Peyer's patch (tissue), 4 donors: ENCODE measurements at regions not wholly inside any gene's neighbourhood (a gene's known extent, or its start where the extent isn't known, plus 50 kb on each side); places are given as distances from the start of the nearest gene placed in this dataset.

ENCODE experiments used
- DNase-seq, 3 donors: peaks; one replicate each; pipeline ENCODE4 v3.0.0-alpha.2; 2017 to 2019
- H3K27ac ChIP-seq, 4 donors: fragments of 200-600 bp; sonication (generic); one replicate each; pipeline ENCODE4 v1.5.1; 2016 to 2019
- H3K27me3 ChIP-seq, 2 donors: fragments of 200-600 bp; sonication (generic); one replicate each; pipeline ENCODE4 v1.5.1; 2019
- H3K36me3 ChIP-seq, 3 donors: fragments of 200-600 bp; sonication (generic); one replicate each; pipeline ENCODE4 v1.5.1; 2016 to 2019
- H3K4me1 ChIP-seq, 4 donors: fragments of 200-600 bp; sonication (generic); one replicate each; pipeline ENCODE4 v1.5.1; 2016 to 2019
- H3K4me3 ChIP-seq, 4 donors: fragments of 200-600 bp; sonication (generic); 1 replicate in 3 of 4; 2 replicates in 1 of 4; pipeline ENCODE4 v1.5.1; 2016 to 2019; ENCODE audit warnings: mild to moderate bottlenecking in 1 of 4
- H3K9me3 ChIP-seq, 4 donors: fragments of 200-600 bp; sonication (generic); one replicate each; pipeline ENCODE4 v1.5.1; 2016 to 2019; ENCODE audit warnings: mild to moderate bottlenecking in 1 of 4
- POLR2A ChIP-seq, 2 donors: fragments of 450-650 bp; IDR thresholded peaks; one replicate each; pipeline ENCODE4 v1.5.1; 2017; ENCODE audit warnings: antibody characterized with exemption in 2 of 2, mild to moderate bottlenecking in 2 of 2, moderate library complexity in 2 of 2
- TF ChIP-seq, protein P1 (sequence below), 6 experiments: fragments of 450-650 bp in 4 of 6; fragments of 200-600 bp in 2 of 6; sonication (generic) in 1 of 6; IDR thresholded peaks; one replicate each; pipeline ENCODE4 v1.5.1; 2017 to 2019; ENCODE audit warnings: antibody characterized with exemption in 6 of 6, mild to moderate bottlenecking in 3 of 6, moderate library complexity in 1 of 6

DNA sequence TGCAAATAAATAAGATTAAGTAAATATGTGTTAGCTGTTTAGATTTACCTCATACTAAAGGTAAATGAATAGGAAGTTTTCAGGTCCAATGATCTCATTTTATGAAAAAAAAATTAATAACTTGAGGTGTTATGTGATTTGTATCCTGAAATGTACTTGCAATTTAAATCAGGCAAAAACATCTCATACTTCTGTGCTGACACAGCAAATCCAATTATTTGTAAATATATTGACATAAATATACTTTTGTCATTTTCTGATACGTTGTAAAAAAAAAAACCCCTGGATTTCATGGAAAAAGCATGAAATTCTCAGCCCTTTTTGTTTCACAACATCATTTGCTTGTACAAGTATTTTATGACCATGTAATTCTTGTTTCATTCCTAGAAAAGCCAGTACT, 184.1 kb upstream of the NCAM2 start:
- Histone ChIP-seq H3K27ac (no peak overlapping the region), H3K9me3 (no peaks in the 10 kb centered on the region), H3K27me3 (no peaks in the 10 kb centered on the region), H3K36me3 (no peaks in the 10 kb centered on the region), H3K4me3 (no peak overlapping the region), H3K4me1 (no peaks in the 10 kb centered on the region)
- no peak for DNase-seq
- TF ChIP-seq, protein P1, sequence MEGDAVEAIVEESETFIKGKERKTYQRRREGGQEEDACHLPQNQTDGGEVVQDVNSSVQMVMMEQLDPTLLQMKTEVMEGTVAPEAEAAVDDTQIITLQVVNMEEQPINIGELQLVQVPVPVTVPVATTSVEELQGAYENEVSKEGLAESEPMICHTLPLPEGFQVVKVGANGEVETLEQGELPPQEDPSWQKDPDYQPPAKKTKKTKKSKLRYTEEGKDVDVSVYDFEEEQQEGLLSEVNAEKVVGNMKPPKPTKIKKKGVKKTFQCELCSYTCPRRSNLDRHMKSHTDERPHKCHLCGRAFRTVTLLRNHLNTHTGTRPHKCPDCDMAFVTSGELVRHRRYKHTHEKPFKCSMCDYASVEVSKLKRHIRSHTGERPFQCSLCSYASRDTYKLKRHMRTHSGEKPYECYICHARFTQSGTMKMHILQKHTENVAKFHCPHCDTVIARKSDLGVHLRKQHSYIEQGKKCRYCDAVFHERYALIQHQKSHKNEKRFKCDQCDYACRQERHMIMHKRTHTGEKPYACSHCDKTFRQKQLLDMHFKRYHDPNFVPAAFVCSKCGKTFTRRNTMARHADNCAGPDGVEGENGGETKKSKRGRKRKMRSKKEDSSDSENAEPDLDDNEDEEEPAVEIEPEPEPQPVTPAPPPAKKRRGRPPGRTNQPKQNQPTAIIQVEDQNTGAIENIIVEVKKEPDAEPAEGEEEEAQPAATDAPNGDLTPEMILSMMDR (IDR thresholded peaks at IDR 0.05): no peak
- TF ChIP-seq POLR2A (IDR thresholded peaks at IDR 0.05): no peak

DNA sequence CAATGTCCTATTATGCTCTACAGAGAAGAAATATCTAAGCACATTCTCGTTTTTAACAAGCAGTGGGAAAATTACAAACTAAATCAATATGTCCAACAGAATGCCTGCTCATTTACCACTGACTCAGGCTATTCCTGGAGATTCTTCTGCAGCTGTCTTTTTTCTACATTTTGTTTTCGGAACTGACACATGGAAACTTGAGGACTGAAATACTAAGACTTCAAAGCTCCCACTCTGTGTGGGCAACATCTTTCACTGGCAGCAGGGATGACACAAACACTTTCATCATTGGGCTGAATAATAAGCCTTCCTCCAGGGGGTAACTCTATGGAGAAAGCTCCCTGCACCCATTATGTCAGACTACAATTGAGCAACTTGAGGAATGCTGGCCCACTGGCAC, 175.5 kb upstream of the NCAM2 start:
- no peaks in the 10 kb centered on the region for H3K36me3 ChIP-seq
- no peak overlapping the region for H3K27ac ChIP-seq
- no peak overlapping the region for H3K4me3 ChIP-seq
- H3K27me3 ChIP-seq: no peaks in the 10 kb centered on the region
- no peaks in the 10 kb centered on the region for H3K4me1 ChIP-seq
- no peak for DNase-seq
- TF ChIP-seq, protein P1 (IDR thresholded peaks at IDR 0.05): no peak
- no peak for TF ChIP-seq POLR2A (IDR thresholded peaks at IDR 0.05)
- no peaks in the 10 kb centered on the region for H3K9me3 ChIP-seq

DNA sequence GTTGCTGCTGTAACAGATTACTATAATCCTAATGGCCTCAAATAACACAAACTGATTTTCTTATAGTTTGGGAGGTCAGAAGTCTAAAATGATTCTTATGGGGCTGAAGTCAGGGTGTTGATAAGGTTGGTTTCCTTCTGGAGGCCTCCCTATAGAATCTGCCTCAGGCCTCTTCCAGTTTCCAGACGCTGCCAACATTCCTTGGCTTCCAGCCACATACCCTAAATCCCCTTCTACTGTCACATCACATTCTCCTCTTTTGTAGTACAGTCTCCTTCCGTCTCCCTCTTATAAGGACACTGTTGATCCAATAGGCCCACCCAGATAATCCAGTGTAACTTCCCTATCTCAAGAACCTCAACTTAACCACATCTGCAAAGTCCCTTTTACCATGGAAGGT, 145.3 kb upstream of the NCAM2 start:
- no peaks in the 10 kb centered on the region for H3K27me3 ChIP-seq
- no peaks in the 10 kb centered on the region for H3K36me3 ChIP-seq
- H3K9me3 ChIP-seq: no peaks in the 10 kb centered on the region
- no peaks in the 10 kb centered on the region for H3K4me1 ChIP-seq
- H3K27ac ChIP-seq: no peak overlapping the region
- no peak for DNase-seq
- TF ChIP-seq, protein P1 (IDR thresholded peaks at IDR 0.05): no peak
- no peak for TF ChIP-seq POLR2A (IDR thresholded peaks at IDR 0.05)
- H3K4me3 ChIP-seq: no peak overlapping the region

DNA sequence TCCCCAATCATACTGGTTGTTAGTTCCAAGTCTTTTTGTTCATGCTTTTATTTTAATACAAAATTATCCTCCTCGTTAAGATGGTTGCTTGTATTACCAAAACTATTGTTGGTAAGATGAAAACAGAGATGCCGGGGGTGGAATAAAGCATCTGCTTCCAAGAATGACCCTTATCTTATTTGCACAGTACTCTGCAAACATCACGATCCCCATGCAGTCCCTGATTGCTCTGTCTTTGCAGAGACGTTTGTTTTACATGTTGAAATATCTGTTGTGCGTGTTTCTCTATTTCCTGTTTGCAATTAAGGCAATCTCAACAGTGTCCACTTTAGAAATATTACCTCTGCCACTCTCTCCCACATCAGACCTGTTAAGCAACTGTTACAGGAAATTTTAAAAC, 141.3 kb upstream of the NCAM2 start:
- H3K4me3 ChIP-seq: no peak overlapping the region
- no peak overlapping the region for H3K27ac ChIP-seq
- H3K27me3 ChIP-seq: no peaks in the 10 kb centered on the region
- no peak for DNase-seq
- H3K36me3 ChIP-seq: no peaks in the 10 kb centered on the region
- H3K4me1 ChIP-seq: no peaks in the 10 kb centered on the region
- H3K9me3 ChIP-seq: no peaks in the 10 kb centered on the region
- TF ChIP-seq POLR2A (IDR thresholded peaks at IDR 0.05): no peak
- TF ChIP-seq, protein P1 (IDR thresholded peaks at IDR 0.05): no peak

DNA sequence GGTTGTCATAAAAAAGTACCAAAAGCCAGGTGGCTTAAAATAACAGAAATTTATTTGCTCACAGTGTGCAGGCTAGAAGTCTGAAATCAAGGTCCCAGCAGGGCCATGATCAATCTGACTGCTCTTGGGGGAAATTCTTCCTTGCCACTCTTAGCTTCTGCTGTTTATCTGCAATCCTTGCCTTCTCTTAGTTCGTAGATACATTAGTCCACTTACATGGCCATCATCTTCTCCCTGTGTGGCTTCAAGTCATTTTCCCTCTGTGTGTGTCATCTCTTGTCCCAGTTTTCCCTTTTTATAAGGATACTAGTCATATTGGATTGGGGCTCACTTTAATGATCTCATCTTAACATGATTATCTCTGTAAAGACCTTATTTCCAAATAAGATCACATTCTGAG, 124.0 kb upstream of the NCAM2 start:
- H3K27ac ChIP-seq: no peak overlapping the region
- TF ChIP-seq, protein P1 (IDR thresholded peaks at IDR 0.05): no peak
- no peak for TF ChIP-seq POLR2A (IDR thresholded peaks at IDR 0.05)
- H3K36me3 ChIP-seq: no peaks in the 10 kb centered on the region
- no peaks in the 10 kb centered on the region for H3K27me3 ChIP-seq
- H3K4me3 ChIP-seq: no peak overlapping the region
- H3K4me1 ChIP-seq: no peaks in the 10 kb centered on the region
- H3K9me3 ChIP-seq: no peaks in the 10 kb centered on the region
- DNase-seq: no peak

DNA sequence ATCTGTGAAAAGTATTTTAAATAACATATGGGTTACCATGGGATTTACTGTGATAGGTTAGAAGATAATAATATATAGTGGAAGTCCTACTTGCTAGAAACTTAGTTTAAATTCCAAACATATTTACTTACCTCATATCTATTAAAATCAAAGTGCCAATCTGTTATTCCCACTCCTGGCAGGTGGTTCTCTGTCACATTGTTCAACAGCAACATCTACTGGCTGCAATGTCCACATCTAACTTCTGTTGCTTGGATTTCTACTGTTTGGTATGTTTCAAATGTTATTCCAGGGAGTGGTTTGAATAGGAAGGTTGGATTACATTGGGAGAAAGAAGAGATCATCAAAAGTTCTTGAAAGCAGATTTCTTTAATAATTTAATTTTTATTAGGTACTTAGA, 122.5 kb upstream of the NCAM2 start:
- H3K27ac ChIP-seq: no peak overlapping the region
- H3K27me3 ChIP-seq: no peaks in the 10 kb centered on the region
- no peak overlapping the region for H3K4me3 ChIP-seq
- no peak for DNase-seq
- no peaks in the 10 kb centered on the region for H3K36me3 ChIP-seq
- H3K9me3 ChIP-seq: no peaks in the 10 kb centered on the region
- H3K4me1 ChIP-seq: no peaks in the 10 kb centered on the region
- TF ChIP-seq POLR2A (IDR thresholded peaks at IDR 0.05): no peak
- TF ChIP-seq, protein P1 (IDR thresholded peaks at IDR 0.05): no peak
